ENCODE measurements at regions not wholly inside any gene's neighbourhood (a gene's known extent, or its start where the extent isn't known, plus 50 kb on each side); places are given as distances from the start of the nearest gene placed in this dataset.

GRCh38 chr6:80537118-80537972 lies 430.9 kb downstream of the BCKDHB start:
- no peak for DNase-seq (ENCODE audit: low read depth in 1 of 2, low spot score in 1 of 2)
- H3K27ac ChIP-seq (replicated peaks): no peak overlapping the region

GRCh38 chr6:80535914-80536565 lies 429.6 kb downstream of the BCKDHB start:
- Histone ChIP-seq H3K27ac (replicated peaks) (no peak overlapping the region), H3K27me3 (ENCODE audit: insufficient read depth, poor library complexity, severe bottlenecking) (no peaks in the 10 kb centered on the region), H3K4me3 (replicated peaks; ENCODE audit: insufficient read depth, low read length) (no peak overlapping the region)
- TF ChIP-seq GABPA (IDR thresholded peaks at IDR 0.05; ENCODE audit: low read depth): no peak
- TF ChIP-seq SPI1 (IDR thresholded peaks at IDR 0.05; ENCODE audit: borderline replicate concordance, low read depth): no peak
- no peak for TF ChIP-seq POLR2AphosphoS5 (IDR thresholded peaks at IDR 0.05; ENCODE audit: low read depth)
- TF ChIP-seq REST (IDR thresholded peaks at IDR 0.05; ENCODE audit: insufficient replicate concordance, low read depth): no peak
- TF ChIP-seq, protein P1, sequence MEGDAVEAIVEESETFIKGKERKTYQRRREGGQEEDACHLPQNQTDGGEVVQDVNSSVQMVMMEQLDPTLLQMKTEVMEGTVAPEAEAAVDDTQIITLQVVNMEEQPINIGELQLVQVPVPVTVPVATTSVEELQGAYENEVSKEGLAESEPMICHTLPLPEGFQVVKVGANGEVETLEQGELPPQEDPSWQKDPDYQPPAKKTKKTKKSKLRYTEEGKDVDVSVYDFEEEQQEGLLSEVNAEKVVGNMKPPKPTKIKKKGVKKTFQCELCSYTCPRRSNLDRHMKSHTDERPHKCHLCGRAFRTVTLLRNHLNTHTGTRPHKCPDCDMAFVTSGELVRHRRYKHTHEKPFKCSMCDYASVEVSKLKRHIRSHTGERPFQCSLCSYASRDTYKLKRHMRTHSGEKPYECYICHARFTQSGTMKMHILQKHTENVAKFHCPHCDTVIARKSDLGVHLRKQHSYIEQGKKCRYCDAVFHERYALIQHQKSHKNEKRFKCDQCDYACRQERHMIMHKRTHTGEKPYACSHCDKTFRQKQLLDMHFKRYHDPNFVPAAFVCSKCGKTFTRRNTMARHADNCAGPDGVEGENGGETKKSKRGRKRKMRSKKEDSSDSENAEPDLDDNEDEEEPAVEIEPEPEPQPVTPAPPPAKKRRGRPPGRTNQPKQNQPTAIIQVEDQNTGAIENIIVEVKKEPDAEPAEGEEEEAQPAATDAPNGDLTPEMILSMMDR (IDR thresholded peaks at IDR 0.05; ENCODE audit: insufficient read depth, low read length): no peak
- DNase-seq (ENCODE audit: low read depth in 1 of 2, low spot score in 1 of 2): no peak

More at GRCh38 chr6:80537118-80537972, 430.9 kb downstream of the BCKDHB start:
- H3K4me3 ChIP-seq (replicated peaks; ENCODE audit: insufficient read depth, low read length): no peak overlapping the region
- TF ChIP-seq, protein P1 (IDR thresholded peaks at IDR 0.05; ENCODE audit: insufficient read depth, low read length): no peak
- TF ChIP-seq REST (IDR thresholded peaks at IDR 0.05; ENCODE audit: insufficient replicate concordance, low read depth) (no peak), GABPA (IDR thresholded peaks at IDR 0.05; ENCODE audit: low read depth) (no peak), SPI1 (IDR thresholded peaks at IDR 0.05; ENCODE audit: borderline replicate concordance, low read depth) (no peak), POLR2AphosphoS5 (IDR thresholded peaks at IDR 0.05; ENCODE audit: low read depth) (no peak)
- H3K27me3 ChIP-seq (ENCODE audit: insufficient read depth, poor library complexity, severe bottlenecking): no peaks in the 10 kb centered on the region

DNA sequence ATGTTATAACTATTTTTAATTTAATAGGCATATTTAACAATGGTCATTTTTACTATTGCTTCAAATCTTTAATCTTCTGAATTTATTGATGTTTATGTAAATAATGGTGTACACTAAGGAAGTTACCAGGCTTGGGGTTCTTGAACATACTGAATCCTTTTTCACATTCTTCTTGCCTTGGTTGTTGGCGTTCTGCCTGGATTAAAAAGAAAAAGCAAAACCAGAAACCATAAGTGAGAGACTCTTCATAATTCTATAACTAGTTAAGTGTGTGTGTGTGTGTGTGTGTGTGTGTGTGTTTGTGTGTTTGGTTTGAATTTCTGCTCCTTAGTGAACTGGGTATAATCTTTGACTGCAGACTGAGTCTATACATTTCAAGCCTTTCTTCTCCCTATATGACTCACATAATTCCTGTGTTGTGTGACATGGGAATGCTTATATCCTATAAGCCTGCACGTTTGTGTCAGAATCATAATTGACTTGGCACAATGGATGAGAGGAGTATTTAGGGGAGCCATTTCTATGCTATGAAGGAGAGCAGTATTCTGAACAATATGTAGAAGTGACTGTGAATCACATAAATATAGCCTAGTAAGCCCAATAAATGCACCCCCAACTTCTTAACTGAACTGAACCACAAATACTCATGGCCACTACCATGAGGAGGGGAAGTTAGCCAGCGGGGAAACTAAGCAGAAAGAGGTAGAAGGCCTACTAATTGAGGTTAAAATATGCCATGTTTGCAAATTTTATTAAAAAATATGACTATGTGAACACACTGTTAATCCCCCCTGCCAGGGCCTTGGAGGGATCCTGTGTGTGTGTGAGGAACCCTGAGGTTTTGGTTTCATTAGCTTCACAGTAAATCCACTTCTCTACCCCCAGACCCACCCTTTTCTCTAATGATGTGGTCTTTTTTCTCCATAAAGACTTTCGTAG lies 425.5 kb downstream of the BCKDHB start:
- Histone ChIP-seq H3K27me3 (ENCODE audit: insufficient read depth, poor library complexity, severe bottlenecking) (no peaks in the 10 kb centered on the region), H3K27ac (replicated peaks) (no peak overlapping the region), H3K4me3 (replicated peaks; ENCODE audit: insufficient read depth, low read length) (no peak overlapping the region)
- TF ChIP-seq REST (IDR thresholded peaks at IDR 0.05; ENCODE audit: insufficient replicate concordance, low read depth) (no peak), GABPA (IDR thresholded peaks at IDR 0.05; ENCODE audit: low read depth) (no peak), POLR2AphosphoS5 (IDR thresholded peaks at IDR 0.05; ENCODE audit: low read depth) (no peak), SPI1 (IDR thresholded peaks at IDR 0.05; ENCODE audit: borderline replicate concordance, low read depth) (no peak)
- TF ChIP-seq, protein P1 (IDR thresholded peaks at IDR 0.05; ENCODE audit: insufficient read depth, low read length): no peak
- DNase-seq (ENCODE audit: low read depth in 1 of 2, low spot score in 1 of 2): no peak

Data from HL-60 (cell line).